Endodermal cell (in vitro differentiated cells): ENCODE measurements at regions not wholly inside any gene's neighbourhood (a gene's known extent, or its start where the extent isn't known, plus 50 kb on each side); places are given as distances from the start of the nearest gene placed in this dataset.

Experiments used
- DNase-seq: peaks from one replicate; pipeline ENCODE4 v3.0.0-alpha.2; 2017
- H3K27ac ChIP-seq: 2 replicates; pipeline ENCODE4 v1.5.1; 2013; ENCODE audit warnings: mild to moderate bottlenecking, low read depth, low read length, moderate library complexity
- H3K27me3 ChIP-seq: 2 replicates; pipeline ENCODE4 v1.6.1; 2013; ENCODE audit warnings: mild to moderate bottlenecking, low read length, moderate library complexity; ENCODE audit not compliant: insufficient read depth, control insufficient read depth, poor library complexity, severe bottlenecking
- H3K36me3 ChIP-seq: 2 replicates; pipeline ENCODE4 v1.7.0; 2013; ENCODE audit warnings: mild to moderate bottlenecking, low read length, moderate library complexity; ENCODE audit not compliant: control insufficient read depth, insufficient read depth
- H3K4me1 ChIP-seq: one replicate; pipeline ENCODE4 v1.7.0; 2013; ENCODE audit warnings: low read length; ENCODE audit not compliant: control insufficient read depth, insufficient read depth
- H3K4me3 ChIP-seq: 2 replicates; pipeline ENCODE4 v1.5.1; 2013; ENCODE audit warnings: mild to moderate bottlenecking, low read length, moderate library complexity
- H3K9ac ChIP-seq: 2 replicates; pipeline ENCODE4 v1.6.1; 2013; ENCODE audit warnings: mild to moderate bottlenecking, low read length, moderate library complexity; ENCODE audit not compliant: poor library complexity, severe bottlenecking; ENCODE audit errors: extremely low read depth
- H3K9me3 ChIP-seq: 2 replicates; pipeline ENCODE4 v1.6.1; 2013; ENCODE audit warnings: mild to moderate bottlenecking, low read length, moderate library complexity; ENCODE audit not compliant: control insufficient read depth
- H3K27ac Mint-ChIP-seq: 2 replicates; pipeline ENCODE4 v1.8.0; 2020; ENCODE audit warnings: mixed read lengths
- H3K27me3 Mint-ChIP-seq: 2 replicates; pipeline ENCODE4 v1.8.0; 2021; ENCODE audit warnings: mild to moderate bottlenecking, mixed read lengths; ENCODE audit not compliant: insufficient read depth
- H3K36me3 Mint-ChIP-seq: 2 replicates; pipeline ENCODE4 v1.8.0; 2020; ENCODE audit warnings: low read depth, mixed read lengths
- H3K4me1 Mint-ChIP-seq: 2 replicates; pipeline ENCODE4 v1.8.0; 2020; ENCODE audit warnings: mixed read lengths
- H3K4me3 Mint-ChIP-seq: 2 replicates; pipeline ENCODE4 v1.8.0; 2020; ENCODE audit warnings: mild to moderate bottlenecking, moderate library complexity, mixed read lengths
- H3K9me3 Mint-ChIP-seq: 2 replicates; pipeline ENCODE4 v1.8.0; 2020; ENCODE audit warnings: mild to moderate bottlenecking, mixed read lengths
- WGBS, 2 experiments: methylation state at CpG; one replicate each; pipeline versions ENCODE4 v1.1.5 to v1.1.7; 2013; ENCODE audit warnings: missing lambda C conversion rate in 2 of 2, mixed read lengths in 1 of 2; ENCODE audit not compliant: insufficient coverage in 1 of 2, insufficient read length in 1 of 2; 5-methylcytosine and 5-hydroxymethylcytosine counted together
- TF ChIP-seq, protein P1 (sequence below): fragments of 200-600 bp; sonication (generic); conservative IDR thresholded peaks from 2 replicates; pipeline ENCODE4 v1.5.0; 2021; ENCODE audit warnings: antibody characterized with exemption, mild to moderate bottlenecking

DNA sequence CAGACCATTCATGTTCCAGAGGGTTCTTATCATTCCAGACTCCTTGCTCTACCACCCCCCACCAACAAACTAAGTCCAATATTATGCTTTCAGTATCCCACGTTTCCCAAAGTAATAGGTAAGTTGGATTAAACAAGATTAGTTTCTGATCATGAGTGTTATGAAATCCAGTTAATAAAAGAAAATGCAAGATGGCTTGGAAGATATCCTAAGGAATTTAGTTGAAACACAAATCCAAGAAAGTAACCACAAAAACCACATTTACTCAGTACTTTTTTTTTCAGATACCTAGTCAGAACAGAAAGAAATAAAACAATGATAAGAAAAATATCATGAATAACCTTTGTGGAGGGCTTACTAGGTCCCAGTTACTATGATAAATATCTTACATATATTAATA is 119.4 kb upstream of the MIR17HG start:
- TF ChIP-seq, protein P1, sequence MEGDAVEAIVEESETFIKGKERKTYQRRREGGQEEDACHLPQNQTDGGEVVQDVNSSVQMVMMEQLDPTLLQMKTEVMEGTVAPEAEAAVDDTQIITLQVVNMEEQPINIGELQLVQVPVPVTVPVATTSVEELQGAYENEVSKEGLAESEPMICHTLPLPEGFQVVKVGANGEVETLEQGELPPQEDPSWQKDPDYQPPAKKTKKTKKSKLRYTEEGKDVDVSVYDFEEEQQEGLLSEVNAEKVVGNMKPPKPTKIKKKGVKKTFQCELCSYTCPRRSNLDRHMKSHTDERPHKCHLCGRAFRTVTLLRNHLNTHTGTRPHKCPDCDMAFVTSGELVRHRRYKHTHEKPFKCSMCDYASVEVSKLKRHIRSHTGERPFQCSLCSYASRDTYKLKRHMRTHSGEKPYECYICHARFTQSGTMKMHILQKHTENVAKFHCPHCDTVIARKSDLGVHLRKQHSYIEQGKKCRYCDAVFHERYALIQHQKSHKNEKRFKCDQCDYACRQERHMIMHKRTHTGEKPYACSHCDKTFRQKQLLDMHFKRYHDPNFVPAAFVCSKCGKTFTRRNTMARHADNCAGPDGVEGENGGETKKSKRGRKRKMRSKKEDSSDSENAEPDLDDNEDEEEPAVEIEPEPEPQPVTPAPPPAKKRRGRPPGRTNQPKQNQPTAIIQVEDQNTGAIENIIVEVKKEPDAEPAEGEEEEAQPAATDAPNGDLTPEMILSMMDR = no peak
- H3K4me3 ChIP-seq = no peak overlapping the region
- H3K27me3 ChIP-seq = no peaks in the 10 kb centered on the region
- DNase-seq = no peak
- H3K4me1 ChIP-seq = peaks cover 4% of the 10 kb centered on the region
- Mint-ChIP-seq H3K36me3 (no peaks in the 10 kb centered on the region), H3K4me3 (no peak overlapping the region), H3K4me1 (peaks cover 7% of the 10 kb centered on the region), H3K9me3 (peaks cover 3% of the 10 kb centered on the region), H3K27me3 (no peaks in the 10 kb centered on the region), H3K27ac (no peak overlapping the region)
- no peaks in the 10 kb centered on the region for H3K9me3 ChIP-seq
- H3K36me3 ChIP-seq = no peaks in the 10 kb centered on the region
- no peak overlapping the region for H3K9ac ChIP-seq
- WGBS, 2 experiments = 91% methylated on average over 1 of the region's 1 CpG; no CpG with 5 or more reads in 1 of the 2 experiments
- no peak overlapping the region for H3K27ac ChIP-seq

DNA sequence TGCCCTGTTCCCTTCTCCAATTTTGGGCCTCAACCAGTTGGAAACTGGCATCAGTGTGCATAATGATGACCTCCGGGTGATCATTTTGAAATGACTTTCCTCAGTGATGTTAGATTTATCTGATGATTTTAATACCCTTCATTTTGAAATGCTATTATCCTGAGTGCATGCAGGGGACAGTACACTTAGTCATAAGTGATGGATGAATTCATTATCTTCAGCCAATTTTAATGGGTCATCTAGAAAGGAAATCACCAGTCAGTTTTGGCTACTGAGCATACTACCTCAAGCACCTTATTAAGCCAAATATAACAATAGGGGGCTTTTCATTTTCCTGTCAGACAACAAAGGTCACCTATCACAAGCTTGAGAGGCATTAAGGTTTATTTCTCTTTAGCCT is 118.5 kb upstream of the MIR17HG start:
- no peaks in the 10 kb centered on the region for H3K36me3 Mint-ChIP-seq
- Histone ChIP-seq H3K27me3 (no peaks in the 10 kb centered on the region), H3K4me3 (no peak overlapping the region), H3K4me1 (peaks cover 4% of the 10 kb centered on the region), H3K9me3 (no peaks in the 10 kb centered on the region), H3K9ac (no peak overlapping the region), H3K36me3 (no peaks in the 10 kb centered on the region), H3K27ac (no peak overlapping the region)
- TF ChIP-seq, protein P1 = no peak
- peaks cover 3% of the 10 kb centered on the region for H3K9me3 Mint-ChIP-seq
- no peaks in the 10 kb centered on the region for H3K27me3 Mint-ChIP-seq
- H3K4me1 Mint-ChIP-seq = peaks cover 7% of the 10 kb centered on the region
- no peak overlapping the region for H3K27ac Mint-ChIP-seq
- WGBS, 2 experiments = 82% methylated on average over 1 of the region's 1 CpG; no CpG with 5 or more reads in 1 of the 2 experiments
- DNase-seq = no peak
- H3K4me3 Mint-ChIP-seq = no peak overlapping the region

DNA sequence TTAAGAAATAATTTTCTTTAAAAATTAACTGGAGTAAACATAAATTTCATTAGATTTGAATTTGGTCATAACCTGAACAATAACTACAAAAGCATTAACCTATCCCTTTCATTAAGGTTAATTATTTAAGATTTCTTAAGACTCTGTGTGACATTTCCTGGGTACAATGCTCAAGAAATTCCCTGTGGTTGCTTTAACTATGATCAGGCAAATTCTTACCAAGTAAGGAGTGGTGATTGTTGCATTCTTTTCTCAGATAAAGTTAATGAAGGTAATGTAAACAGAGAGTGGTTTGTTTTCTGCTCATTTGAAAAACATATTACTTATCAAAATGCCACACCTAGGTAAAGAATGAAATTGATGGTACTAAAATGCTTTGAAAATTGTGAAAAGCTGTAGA is 114.8 kb upstream of the MIR17HG start:
- Histone ChIP-seq H3K9ac (no peak overlapping the region), H3K4me3 (no peak overlapping the region), H3K36me3 (no peaks in the 10 kb centered on the region), H3K27ac (no peak overlapping the region), H3K9me3 (no peaks in the 10 kb centered on the region), H3K27me3 (no peaks in the 10 kb centered on the region), H3K4me1 (peaks cover 4% of the 10 kb centered on the region)
- H3K9me3 Mint-ChIP-seq = peaks cover 3% of the 10 kb centered on the region
- H3K27me3 Mint-ChIP-seq = no peaks in the 10 kb centered on the region
- H3K27ac Mint-ChIP-seq = no peak overlapping the region
- no peak overlapping the region for H3K4me3 Mint-ChIP-seq
- DNase-seq = no peak
- H3K4me1 Mint-ChIP-seq = peaks cover 7% of the 10 kb centered on the region
- no peaks in the 10 kb centered on the region for H3K36me3 Mint-ChIP-seq
- TF ChIP-seq, protein P1 = no peak
